A673 (cell line): ENCODE measurements at regions not wholly inside any gene's neighbourhood (a gene's known extent, or its start where the extent isn't known, plus 50 kb on each side); places are given as distances from the start of the nearest gene placed in this dataset.

Experiments used
- EZH2 ChIP-seq: fragments of 200-600 bp; sonication (generic); IDR thresholded peaks from 2 replicates; pipeline ENCODE4 v1.6.1; 2017; ENCODE audit warnings: borderline replicate concordance, low read depth, mild to moderate bottlenecking, mixed read lengths, antibody characterized with exemption, low read length; ENCODE audit not compliant: poor library complexity, severe bottlenecking
- TF ChIP-seq, protein P1 (sequence below): fragments of 300-800, 200-600 bp; sonication (generic); conservative IDR thresholded peaks from 2 replicates; pipeline ENCODE4 v1.5.1; 2017; ENCODE audit warnings: low read depth, mild to moderate bottlenecking, antibody characterized with exemption, low read length, moderate library complexity, mixed read lengths

DNA sequence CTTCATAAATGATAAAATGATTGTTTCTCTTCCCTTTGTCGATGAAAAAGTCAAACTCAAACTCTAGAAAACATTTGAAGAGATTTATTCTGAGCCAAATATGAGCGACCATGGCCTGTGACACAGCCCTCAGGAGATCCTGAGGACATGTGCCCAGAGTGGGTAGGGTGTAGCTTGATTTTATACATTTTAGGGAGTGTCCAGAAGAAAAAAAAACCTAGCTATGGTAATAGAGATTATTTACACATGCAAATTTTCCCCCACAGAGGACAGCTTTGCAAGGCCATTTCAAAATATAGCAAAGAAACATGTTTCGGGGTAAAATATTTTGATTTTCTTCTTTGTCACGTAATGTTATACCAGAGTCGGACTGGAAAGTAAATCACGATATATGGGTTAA lies 92.4 kb upstream of the TRIB2 start:
- TF ChIP-seq, protein P1, sequence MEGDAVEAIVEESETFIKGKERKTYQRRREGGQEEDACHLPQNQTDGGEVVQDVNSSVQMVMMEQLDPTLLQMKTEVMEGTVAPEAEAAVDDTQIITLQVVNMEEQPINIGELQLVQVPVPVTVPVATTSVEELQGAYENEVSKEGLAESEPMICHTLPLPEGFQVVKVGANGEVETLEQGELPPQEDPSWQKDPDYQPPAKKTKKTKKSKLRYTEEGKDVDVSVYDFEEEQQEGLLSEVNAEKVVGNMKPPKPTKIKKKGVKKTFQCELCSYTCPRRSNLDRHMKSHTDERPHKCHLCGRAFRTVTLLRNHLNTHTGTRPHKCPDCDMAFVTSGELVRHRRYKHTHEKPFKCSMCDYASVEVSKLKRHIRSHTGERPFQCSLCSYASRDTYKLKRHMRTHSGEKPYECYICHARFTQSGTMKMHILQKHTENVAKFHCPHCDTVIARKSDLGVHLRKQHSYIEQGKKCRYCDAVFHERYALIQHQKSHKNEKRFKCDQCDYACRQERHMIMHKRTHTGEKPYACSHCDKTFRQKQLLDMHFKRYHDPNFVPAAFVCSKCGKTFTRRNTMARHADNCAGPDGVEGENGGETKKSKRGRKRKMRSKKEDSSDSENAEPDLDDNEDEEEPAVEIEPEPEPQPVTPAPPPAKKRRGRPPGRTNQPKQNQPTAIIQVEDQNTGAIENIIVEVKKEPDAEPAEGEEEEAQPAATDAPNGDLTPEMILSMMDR = no peak
- no peak for TF ChIP-seq EZH2
